NCI-H2171 treated with DMSO at 0.1 percent for 48 hours (cell line): ENCODE measurements at regions not wholly inside any gene's neighbourhood (a gene's known extent, or its start where the extent isn't known, plus 50 kb on each side); places are given as distances from the start of the nearest gene placed in this dataset.
"Not testable (repeated sequence)": the region's sequence is repeated elsewhere in the genome, so short reads cannot be mapped to it uniquely, and the experiment has no call there.

ENCODE experiments used
- DNase-seq: peaks from one replicate; lab custom pipeline; 2025; lab: John Stamatoyannopoulos, UW

DNA sequence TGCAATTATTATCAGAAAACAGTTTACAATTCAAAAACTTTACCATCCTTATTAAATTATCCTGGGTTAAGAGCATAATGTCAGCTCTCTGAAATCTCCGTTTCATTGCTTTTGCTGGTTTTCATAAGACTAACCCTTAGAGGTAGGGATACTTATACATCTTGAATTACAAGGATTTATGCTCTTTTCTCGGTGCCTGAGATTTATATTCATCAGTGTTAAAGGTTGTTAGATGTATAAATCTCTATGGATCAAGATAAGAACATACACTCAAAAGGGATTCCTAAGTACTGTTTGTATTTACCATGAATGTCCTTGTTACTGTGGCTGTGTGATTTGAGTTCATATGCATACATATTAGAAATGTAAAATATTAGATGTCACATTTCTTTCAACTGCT, 684.7 kb downstream of the EFNA5 start:
- DNase-seq = no peak

GRCh38 chr5:106985174-106985573, 685.6 kb downstream of the EFNA5 start:
- DNase-seq = no peak

DNA sequence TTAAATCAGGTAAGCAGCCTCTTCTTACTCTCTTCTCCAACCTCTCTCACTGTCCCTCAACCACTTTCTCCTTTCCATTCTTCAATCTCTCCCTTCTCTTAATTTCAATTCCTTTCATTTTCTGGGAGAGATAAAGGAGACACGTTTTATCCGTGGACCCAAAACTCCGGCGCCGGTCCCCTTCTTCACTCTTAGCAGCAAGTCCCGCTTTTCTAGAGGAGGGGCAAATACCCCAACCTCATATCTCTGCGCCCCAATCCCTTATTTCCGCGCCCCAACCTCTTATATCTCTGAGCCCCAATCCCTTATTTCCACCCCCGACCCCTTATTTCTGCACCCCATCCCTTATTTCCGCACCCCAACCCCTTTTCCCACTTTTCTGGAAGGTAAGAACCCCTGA, 691.6 kb downstream of the EFNA5 start:
- not testable (repeated sequence) for DNase-seq

DNA sequence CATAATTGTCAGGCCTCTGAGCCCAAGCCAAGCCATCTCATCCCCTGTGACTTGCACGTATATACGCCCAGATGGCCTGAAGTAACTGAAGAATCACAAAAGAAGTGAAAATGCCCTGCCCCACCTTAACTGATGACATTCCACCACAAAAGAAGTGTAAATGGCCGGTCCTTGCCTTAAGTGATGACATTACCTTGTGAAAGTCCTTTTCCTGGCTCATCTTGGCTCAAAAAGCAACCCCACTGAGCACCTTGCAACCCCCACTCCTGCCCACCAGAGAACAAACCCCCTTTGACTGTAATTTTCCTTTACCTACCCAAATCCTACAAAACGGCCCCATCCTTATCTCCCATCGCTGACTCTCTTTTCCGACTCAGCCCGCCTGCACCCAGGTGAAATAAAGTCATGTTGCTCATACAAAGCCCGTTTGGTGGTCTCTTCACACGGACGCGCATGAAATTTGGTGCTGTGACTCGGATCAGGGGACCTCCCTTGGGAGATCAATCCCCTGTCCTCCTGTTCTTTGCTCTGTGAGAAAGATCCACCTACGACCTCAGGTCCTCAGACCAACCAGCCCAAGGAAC, 692.1 kb downstream of the EFNA5 start:
- DNase-seq = not testable (repeated sequence)

DNA sequence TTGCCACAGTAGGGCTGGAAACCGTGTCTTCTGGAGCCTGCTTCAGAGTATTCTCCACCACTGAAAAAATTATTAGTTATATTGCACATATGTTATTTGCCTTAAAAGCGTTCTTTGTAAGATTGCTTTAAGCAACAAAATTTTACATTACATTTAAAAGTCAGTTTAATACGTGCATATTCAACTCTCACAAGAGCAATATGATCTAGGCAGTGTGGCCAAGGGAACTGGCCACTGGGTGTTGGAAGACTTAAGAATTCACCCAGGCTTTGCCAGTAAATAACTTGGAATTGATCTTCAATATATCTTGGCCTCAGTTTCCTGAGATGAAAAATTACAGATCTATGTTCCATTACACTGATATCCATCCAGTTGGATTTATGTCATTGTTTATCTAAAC, 694.4 kb downstream of the EFNA5 start:
- DNase-seq = no peak

DNA sequence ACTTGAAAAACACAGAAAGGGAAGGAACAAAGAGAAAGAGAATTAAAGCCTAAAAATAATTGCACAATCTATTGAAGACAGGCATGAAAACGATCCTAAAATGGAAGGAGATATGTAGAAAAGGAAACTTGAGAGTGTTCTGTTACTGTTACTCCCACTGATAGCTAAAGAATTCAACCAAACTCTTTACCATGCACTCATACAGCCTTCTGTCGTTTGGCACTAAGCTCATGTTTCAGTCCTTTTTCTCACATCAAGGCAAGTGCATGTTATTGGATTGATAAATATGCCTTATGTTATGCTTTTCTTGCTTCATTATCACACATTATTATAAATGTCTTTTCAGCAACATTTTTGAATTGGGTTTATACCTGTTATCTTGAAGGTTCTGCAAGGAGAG, 696.5 kb downstream of the EFNA5 start:
- DNase-seq = peak; percentile 42

GRCh38 chr5:106966686-106967315, 703.9 kb downstream of the EFNA5 start:
- DNase-seq = no peak

DNA sequence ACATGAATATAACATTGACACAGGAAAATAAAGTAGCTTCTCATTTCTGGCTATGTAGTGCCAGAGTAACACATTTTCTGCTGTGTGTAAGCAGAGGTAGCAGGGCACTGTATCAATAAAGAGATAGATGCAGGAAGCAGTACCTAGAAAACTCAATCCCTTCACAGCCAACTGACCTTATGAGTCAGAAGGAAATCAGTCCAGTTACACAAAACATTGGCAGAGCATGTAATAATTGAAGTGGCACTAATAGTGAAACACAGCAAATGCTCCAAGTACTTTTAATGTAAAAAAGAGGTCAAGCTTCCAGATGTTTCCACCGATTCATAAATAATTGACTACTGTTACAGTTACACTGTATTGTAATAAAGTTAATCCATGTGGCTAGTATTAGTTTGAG, 706.6 kb downstream of the EFNA5 start:
- DNase-seq = peak; percentile 10

DNA sequence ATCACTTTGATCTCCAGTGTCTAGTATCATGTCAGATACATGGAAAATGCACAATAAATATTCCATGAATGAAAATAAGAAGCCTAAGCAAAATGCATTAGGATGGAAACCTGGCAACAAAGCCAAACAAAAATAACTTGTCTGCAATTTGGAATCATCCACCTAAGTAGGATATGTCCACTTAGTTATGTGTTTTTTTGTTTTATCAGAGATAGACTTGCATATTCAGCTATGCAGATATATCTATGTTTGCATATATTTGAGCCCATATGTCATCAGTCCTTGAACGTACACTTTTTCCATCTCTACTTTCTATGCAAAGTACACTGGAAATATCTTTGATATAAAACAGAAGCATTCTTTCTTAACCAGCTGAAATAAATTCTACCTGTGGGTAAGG, 707.1 kb downstream of the EFNA5 start:
- DNase-seq = no peak

DNA sequence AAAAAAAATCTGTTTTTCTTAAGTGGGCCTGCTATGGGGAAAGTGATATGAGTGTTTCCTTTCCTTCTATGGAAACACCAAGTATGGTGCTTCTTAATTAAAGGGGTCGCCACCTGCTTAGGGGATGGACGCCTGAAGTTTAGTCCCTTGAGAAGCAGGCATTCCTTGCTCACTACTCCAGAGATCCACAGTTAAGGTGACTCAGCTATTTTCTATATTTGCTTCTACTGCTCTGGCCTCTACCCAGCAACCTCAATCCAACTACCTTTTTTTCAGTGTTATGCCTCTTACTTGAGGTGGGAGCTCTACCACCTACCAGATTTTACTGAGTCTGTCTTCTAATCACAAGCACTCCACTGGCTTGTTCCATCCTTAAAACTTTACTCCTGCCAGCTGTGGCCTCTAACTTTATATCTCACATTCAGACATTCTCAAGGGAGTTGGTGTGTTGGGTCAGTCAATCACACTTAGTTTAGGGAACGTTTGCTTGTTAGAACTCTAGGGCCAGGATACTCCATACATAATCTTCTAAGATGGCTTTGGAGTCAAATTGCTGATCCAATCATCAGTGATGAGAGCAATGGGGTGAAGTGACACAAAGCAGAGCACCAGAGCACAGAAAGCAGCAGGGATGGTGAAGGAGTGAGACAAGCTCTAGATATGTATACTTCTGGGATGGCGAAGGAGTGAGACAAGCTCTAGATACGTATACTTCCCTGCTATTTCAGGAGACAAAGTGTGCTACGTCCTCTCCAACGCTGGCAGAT, 708.1 kb downstream of the EFNA5 start:
- no peak for DNase-seq

DNA sequence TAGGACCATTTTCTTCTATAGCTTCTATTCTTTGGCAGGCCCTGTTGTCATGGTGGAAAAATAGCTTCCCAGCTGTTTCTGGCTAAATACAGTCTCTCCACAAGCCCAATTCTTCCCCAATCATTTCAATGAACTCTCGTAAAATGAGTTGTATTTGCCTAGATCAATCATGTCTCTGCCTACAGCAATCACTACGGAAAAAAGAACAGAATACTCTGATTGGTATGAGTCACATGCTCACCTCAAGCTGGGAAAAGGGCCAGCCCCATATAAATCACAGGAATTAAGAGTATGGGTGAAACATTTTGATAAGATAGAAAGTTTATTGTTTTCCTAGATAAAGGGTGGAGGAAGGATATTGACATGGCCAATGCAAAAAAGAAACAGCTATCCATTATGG, 711.4 kb downstream of the EFNA5 start:
- DNase-seq = no peak

DNA sequence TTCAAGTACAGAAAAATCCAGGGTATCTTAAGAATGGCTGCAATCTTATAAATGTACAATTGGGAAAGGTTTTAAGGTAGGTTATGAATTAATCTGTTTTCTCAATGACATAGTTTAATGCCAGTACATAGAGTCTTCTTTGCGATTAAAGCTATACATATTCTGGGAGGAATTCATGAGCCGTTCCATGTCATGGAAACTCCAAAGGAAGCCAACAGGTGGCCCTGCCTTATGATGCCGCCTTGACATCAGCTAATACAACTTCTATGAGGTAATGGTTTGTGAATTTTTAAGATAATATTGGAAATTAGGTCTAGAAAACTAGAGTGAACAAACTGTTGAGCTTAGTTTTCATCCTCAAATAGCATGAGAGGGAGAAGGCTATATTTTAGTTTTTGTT, 713.4 kb downstream of the EFNA5 start:
- DNase-seq = no peak

GRCh38 chr5:106956886-106957285, 713.9 kb downstream of the EFNA5 start:
- peak; percentile 67 for DNase-seq

DNA sequence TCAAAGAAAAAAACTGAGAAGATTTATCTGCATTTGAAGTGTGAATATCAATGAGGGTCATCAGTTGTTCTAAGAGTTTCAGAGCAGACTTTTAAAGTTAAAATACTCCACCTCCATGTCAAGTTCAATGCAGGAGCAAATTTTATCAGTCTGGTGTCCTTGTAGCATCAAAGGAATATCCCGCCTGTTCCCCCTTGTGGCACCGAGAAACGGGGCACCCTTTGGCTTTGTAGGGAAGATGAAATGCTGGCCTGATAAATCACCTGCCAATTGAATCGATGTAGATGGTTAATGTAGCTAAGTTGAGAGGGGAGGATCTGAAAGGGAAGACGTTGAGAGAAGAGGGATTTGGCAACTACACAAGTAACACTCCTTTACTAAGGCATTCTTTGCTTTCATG, 714.5 kb downstream of the EFNA5 start:
- DNase-seq = no peak

DNA sequence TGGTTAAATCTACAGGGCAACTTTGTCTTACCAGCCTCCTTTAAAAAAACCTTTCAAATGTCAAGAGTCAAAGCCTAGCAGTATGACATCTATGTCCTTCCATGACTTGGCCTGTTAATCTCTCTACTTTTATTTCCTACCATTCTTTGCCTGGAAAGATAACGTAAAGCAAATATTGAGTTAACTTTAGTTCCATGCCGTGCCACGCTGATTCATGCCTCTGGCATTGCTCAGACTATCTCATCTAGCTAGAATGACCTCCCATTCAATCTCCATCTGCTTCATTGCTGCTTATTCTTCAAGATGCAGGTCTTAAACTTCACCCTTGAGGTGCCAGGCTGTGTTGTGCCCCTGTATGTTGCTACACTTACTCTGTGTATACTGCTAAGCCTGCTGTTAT, 729.8 kb downstream of the EFNA5 start:
- DNase-seq = no peak

DNA sequence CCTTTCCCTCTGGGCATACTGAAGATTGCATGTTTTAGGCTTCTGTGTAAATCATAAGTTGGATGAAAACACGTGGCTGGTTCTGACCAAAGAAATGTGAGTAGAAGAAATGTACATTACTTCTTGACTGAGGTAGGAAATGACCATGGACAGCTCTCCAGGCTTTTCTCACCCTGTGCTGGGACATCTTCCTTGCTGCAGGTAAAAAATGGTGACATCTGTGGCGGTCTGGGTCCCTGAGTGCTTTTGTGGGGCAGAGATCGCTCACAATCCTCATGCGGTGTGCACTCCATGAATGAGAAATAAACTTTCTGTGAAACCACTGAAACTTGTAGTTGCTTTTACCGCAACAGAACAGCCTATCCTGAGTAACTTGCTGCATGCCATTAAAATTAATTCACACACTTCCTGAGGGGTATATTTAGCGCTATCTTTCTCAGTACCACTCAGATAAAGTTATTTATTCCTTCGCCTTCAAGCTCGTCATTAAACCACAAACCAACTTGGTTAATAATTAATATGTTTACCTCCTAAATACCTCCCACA, 730.4 kb downstream of the EFNA5 start:
- DNase-seq = no peak

DNA sequence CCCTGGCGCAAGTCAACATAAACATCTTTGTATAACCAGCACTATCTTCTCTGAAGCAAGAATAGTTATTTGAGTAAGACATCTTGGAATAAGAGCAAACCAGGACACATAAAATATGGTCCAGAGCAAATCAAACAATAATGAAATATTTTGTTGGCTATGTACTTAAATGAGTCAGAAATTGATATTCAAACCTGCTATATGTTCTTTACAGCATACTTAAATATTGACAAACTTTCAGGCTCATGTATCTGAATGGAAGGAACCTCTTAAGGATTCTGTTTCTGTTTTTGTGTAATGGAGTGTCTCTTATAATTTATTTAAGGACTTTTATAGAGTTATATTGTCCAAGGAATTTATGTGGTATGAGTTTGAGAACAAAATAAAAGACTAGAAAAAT, 747.3 kb downstream of the EFNA5 start:
- DNase-seq = no peak

DNA sequence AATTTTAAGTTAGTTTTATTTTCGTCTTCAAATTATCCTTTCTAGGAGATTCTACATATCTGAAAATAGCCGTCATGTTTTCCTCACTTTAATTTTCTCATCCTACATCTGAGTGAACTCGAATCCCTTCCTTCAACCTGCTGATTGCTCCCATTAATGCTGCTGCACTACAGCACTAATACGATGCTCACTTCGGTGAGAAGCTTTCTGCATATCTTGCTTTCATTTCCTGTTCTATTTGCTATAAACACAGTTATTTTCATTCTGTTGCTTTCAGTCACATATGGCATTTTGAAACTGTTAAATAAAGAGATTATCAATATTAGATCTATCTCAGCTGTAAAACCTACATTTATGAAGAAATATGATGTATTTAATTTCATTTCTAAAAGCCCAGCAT, 749.2 kb downstream of the EFNA5 start:
- no peak for DNase-seq

GRCh38 chr5:106910486-106910885, 760.3 kb downstream of the EFNA5 start:
- DNase-seq = no peak

GRCh38 chr5:106909716-106910115, 761.0 kb downstream of the EFNA5 start:
- DNase-seq = no peak

DNA sequence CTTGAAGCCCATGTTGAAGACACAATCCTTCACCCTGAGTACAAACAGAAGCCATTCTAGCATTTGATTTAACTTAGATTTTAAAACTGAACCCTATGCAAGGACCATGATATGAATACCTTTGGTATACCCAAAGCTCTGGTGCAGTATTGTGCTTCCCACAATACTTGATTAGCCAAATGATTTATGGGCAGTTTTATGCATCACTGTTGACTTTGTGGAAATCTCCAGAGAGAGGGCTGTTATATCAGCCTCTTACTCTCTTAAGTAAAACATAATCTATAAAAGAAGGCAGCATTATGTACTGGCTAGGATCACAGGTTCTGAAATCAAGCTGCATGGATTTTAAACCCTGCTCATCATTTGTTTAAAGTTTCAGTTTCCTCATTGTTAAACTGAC, 762.8 kb downstream of the EFNA5 start:
- DNase-seq = no peak

- no peak for DNase-seq
Measured at GRCh38 chr5:106906199-106906598, 764.5 kb downstream of the EFNA5 start.

DNA sequence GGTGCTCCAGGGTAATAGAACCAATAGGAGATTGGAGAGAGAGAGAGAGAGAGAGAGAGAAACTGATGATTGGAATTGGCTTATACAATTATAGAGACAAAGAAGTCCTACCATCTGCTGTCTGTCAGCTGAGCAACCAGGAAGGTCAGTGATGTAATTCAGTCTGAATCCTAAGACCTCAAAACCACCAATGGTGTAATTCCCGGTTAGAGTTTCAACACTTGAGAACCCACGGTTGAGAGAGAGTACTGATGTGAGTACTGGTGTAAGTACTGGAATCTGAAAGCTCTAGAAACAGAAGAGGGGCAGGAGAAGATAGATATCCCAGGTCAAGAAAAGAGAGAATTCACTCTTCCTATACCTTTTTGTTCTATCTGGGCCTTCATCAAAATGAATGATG, 775.8 kb downstream of the EFNA5 start:
- peak; percentile 2 for DNase-seq
